HEK293 (cell line): ENCODE measurements at regions not wholly inside any gene's neighbourhood (a gene's known extent, or its start where the extent isn't known, plus 50 kb on each side); places are given as distances from the start of the nearest gene placed in this dataset.

ENCODE experiments used
- CTCF ChIA-PET: fragments of 350-600 bp; formaldehyde crosslinking; extraction: SDS; loops from one replicate; lab custom pipeline; 2021; ENCODE audit warnings: antibody characterized with exemption; lab: Yijun Ruan, JAX
- POLR2A ChIA-PET: fragments of 300-600 bp; formaldehyde crosslinking; extraction: SDS; loops from one replicate; lab custom pipeline; 2020; ENCODE audit warnings: antibody characterized with exemption, inconsistent platforms; lab: Yijun Ruan, JAX
- H3K27ac ChIP-seq: fragments of 200-500 bp; sonication (Bioruptor generic); 2 replicates; pipeline ENCODE4 v1.5.1; 2014; ENCODE audit warnings: low read depth, low read length, control low read depth, inconsistent platforms; ENCODE audit errors: extremely low read depth
- H3K36me3 ChIP-seq, 2 experiments: fragments of 200-500 bp in 1 of 2; sonication (Bioruptor generic) in 1 of 2; 1 replicate in 1 of 2; 2 replicates in 1 of 2; pipeline ENCODE4 v1.5.1; 2014 to 2017; ENCODE audit warnings: inconsistent platforms in 2 of 2, low read length in 2 of 2; ENCODE audit not compliant: control insufficient read depth in 2 of 2, insufficient read depth in 1 of 2
- H3K4me1 ChIP-seq: fragments of 200-500 bp; sonication (Bioruptor generic); 2 replicates; pipeline ENCODE4 v1.5.1; 2014; ENCODE audit warnings: mild to moderate bottlenecking, low read length, inconsistent platforms; ENCODE audit not compliant: control insufficient read depth, insufficient read depth
- H3K4me3 ChIP-seq: 2 replicates; pipeline ENCODE4 v1.5.1; 2011; ENCODE audit warnings: low read depth, mild to moderate bottlenecking, control low read depth, low read length, moderate library complexity
- H3K9me3 ChIP-seq: fragments of 200-500 bp; sonication (Bioruptor generic); 2 replicates; pipeline ENCODE4 v1.5.1; 2014; ENCODE audit warnings: low read depth, low read length, inconsistent platforms; ENCODE audit not compliant: control insufficient read depth, insufficient read depth
- IKZF3 ChIP-seq: fragments of 450-650 bp; IDR thresholded peaks from 2 replicates; pipeline ENCODE4 v1.5.0; 2018; ENCODE audit warnings: missing biosample characterization, mild to moderate bottlenecking, missing genetic modification characterization, moderate library complexity
- KLF1 ChIP-seq: fragments of 450-650 bp; formaldehyde crosslinking; IDR thresholded peaks from 2 replicates; pipeline ENCODE4 v1.5.1; 2016; ENCODE audit warnings: missing biosample characterization, missing genetic modification characterization
- KLF16 ChIP-seq: fragments of 450-650 bp; formaldehyde crosslinking; IDR thresholded peaks from 2 replicates; pipeline ENCODE4 v1.5.1; 2017; ENCODE audit warnings: missing biosample characterization, missing genetic modification characterization
- OSR2 ChIP-seq: fragments of 450-650 bp; formaldehyde crosslinking; IDR thresholded peaks from 2 replicates; pipeline ENCODE4 v1.5.1; 2016; ENCODE audit warnings: missing biosample characterization, missing genetic modification characterization
- SCRT2 ChIP-seq: fragments of 450-650 bp; formaldehyde crosslinking; IDR thresholded peaks from 2 replicates; pipeline ENCODE4 v1.5.1; 2016; ENCODE audit warnings: missing biosample characterization, missing genetic modification characterization
- SETDB1 ChIP-seq: IDR thresholded peaks from one replicate; pipeline ENCODE4 v1.6.1; 2017; ENCODE audit warnings: mild to moderate bottlenecking, low read length, moderate library complexity, mixed read lengths; ENCODE audit not compliant: insufficient read length
- TRIM28 ChIP-seq: IDR thresholded peaks from 2 replicates; pipeline ENCODE4 v1.6.1; 2011; ENCODE audit warnings: low read length, control low read depth, borderline replicate concordance
- ZBTB20 ChIP-seq: fragments of 450-650 bp; formaldehyde crosslinking; IDR thresholded peaks from 2 replicates; pipeline ENCODE4 v1.5.1; 2016; ENCODE audit warnings: missing biosample characterization, missing genetic modification characterization
- ZBTB21 ChIP-seq: fragments of 450-650 bp; formaldehyde crosslinking; IDR thresholded peaks from 2 replicates; pipeline ENCODE4 v1.5.1; 2017; ENCODE audit warnings: missing biosample characterization, missing genetic modification characterization
- ZBTB26 ChIP-seq: fragments of 450-650 bp; formaldehyde crosslinking; optimal IDR thresholded peaks from 2 replicates; pipeline ENCODE3; 2016; ENCODE audit warnings: missing biosample characterization, mild to moderate bottlenecking, missing genetic modification characterization
- ZBTB7A ChIP-seq: fragments of 450-650 bp; formaldehyde crosslinking; IDR thresholded peaks from 2 replicates; pipeline ENCODE4 v1.5.1; 2016; ENCODE audit warnings: low read depth, missing biosample characterization, missing genetic modification characterization
- ZFP37 ChIP-seq: fragments of 450-650 bp; formaldehyde crosslinking; IDR thresholded peaks from 2 replicates; pipeline ENCODE4 v1.5.1; 2016; ENCODE audit warnings: missing biosample characterization, missing genetic modification characterization
- ZNF112 ChIP-seq: fragments of 450-650 bp; formaldehyde crosslinking; IDR thresholded peaks from 2 replicates; pipeline ENCODE4 v1.5.0; 2017; ENCODE audit warnings: missing biosample characterization, missing genetic modification characterization
- ZNF132 ChIP-seq: fragments of 450-650 bp; formaldehyde crosslinking; IDR thresholded peaks from 2 replicates; pipeline ENCODE4 v1.5.1; 2017; ENCODE audit warnings: missing biosample characterization, missing genetic modification characterization, borderline replicate concordance
- ZNF2 ChIP-seq: fragments of 450-650 bp; formaldehyde crosslinking; IDR thresholded peaks from 2 replicates; pipeline ENCODE4 v1.5.1; 2016; ENCODE audit warnings: missing biosample characterization, missing genetic modification characterization
- ZNF394 ChIP-seq: fragments of 450-650 bp; formaldehyde crosslinking; IDR thresholded peaks from 2 replicates; pipeline ENCODE4 v1.5.1; 2016; ENCODE audit warnings: missing biosample characterization, missing genetic modification characterization, mild to moderate bottlenecking, moderate library complexity, borderline replicate concordance
- ZNF416 ChIP-seq: fragments of 450-650 bp; formaldehyde crosslinking; IDR thresholded peaks from 2 replicates; pipeline ENCODE4 v1.5.1; 2016; ENCODE audit warnings: missing biosample characterization, missing genetic modification characterization
- ZNF48 ChIP-seq: fragments of 450-650 bp; formaldehyde crosslinking; IDR thresholded peaks from 2 replicates; pipeline ENCODE4 v1.5.1; 2016; ENCODE audit warnings: missing biosample characterization, missing genetic modification characterization
- ZNF548 ChIP-seq: fragments of 450-650 bp; formaldehyde crosslinking; IDR thresholded peaks from 2 replicates; pipeline ENCODE4 v1.5.1; 2016; ENCODE audit warnings: missing biosample characterization, missing genetic modification characterization
- ZNF600 ChIP-seq: fragments of 450-650 bp; formaldehyde crosslinking; IDR thresholded peaks from 2 replicates; pipeline ENCODE4 v1.5.1; 2016; ENCODE audit warnings: missing biosample characterization, missing genetic modification characterization
- ZNF610 ChIP-seq: fragments of 450-650 bp; formaldehyde crosslinking; IDR thresholded peaks from 2 replicates; pipeline ENCODE4 v1.5.1; 2016; ENCODE audit warnings: missing biosample characterization, missing genetic modification characterization, borderline replicate concordance
- ZNF704 ChIP-seq: fragments of 450-650 bp; formaldehyde crosslinking; IDR thresholded peaks from 2 replicates; pipeline ENCODE4 v1.5.1; 2016; ENCODE audit warnings: missing biosample characterization, missing genetic modification characterization
- ZNF747 ChIP-seq: fragments of 450-650 bp; formaldehyde crosslinking; IDR thresholded peaks from 2 replicates; pipeline ENCODE4 v1.5.1; 2016; ENCODE audit warnings: missing biosample characterization, missing genetic modification characterization
- ZNF768 ChIP-seq: fragments of 450-650 bp; formaldehyde crosslinking; IDR thresholded peaks from 2 replicates; pipeline ENCODE4 v1.5.1; 2018; ENCODE audit warnings: missing biosample characterization, mild to moderate bottlenecking, missing genetic modification characterization
- ZNF843 ChIP-seq: fragments of 450-650 bp; formaldehyde crosslinking; IDR thresholded peaks from 2 replicates; pipeline ENCODE4 v1.5.1; 2016; ENCODE audit warnings: missing biosample characterization, missing genetic modification characterization
- TF ChIP-seq, protein P1 (sequence below): fragments of 450-650 bp; formaldehyde crosslinking; IDR thresholded peaks from 2 replicates; pipeline ENCODE4 v1.5.1; 2016; ENCODE audit warnings: missing biosample characterization, missing genetic modification characterization
- TF ChIP-seq, protein P2 (sequence below): fragments of 450-650 bp; formaldehyde crosslinking; IDR thresholded peaks from 2 replicates; pipeline ENCODE4 v1.5.1; 2016; ENCODE audit warnings: missing biosample characterization, missing genetic modification characterization

DNA sequence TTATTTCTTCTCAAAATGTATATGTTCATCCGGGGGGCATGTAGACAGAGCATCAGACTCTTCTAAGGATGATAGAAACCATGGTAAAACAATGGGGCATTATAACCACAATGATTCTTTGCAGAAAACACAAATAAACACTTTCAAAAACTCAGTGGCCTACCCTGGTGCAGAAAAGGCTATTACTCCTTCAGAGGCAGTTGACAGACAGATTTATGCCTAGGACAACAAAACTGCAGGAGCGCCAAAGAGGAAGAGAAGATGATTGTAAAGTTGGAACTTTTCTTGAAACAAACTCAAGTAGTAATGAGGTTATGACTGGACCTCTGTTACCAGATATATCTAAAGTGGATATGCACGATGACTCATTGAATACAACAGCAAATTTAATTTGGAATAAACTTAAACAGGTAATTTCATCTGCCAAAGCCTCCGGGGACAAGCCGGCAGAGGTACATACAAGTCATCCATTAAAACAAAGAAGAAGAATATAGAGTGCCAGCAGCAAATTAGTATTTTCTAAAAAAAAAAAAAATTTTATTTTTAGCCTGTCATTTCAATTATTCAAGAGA, 1068.4 kb upstream of the INTU start:
- H3K9me3 ChIP-seq, result no peaks in the 10 kb centered on the region
- no peak for TF ChIP-seq ZBTB21
- TF ChIP-seq ZNF132 (tag by site-specific recombination), result no peak
- peak; percentile 17; the same call in 1 of the 2 replicates for TF ChIP-seq OSR2 (tag by site-specific recombination)
- TF ChIP-seq ZNF416, result no peak
- TF ChIP-seq SETDB1, result no peak
- TF ChIP-seq ZNF843 (tag by site-specific recombination), result no peak
- TF ChIP-seq TRIM28, result peak; percentile 28; the same call in 1 of the 2 replicates
- no peak for TF ChIP-seq ZBTB26 (tag by site-specific recombination)
- TF ChIP-seq ZNF610 (tag by site-specific recombination), result no peak
- TF ChIP-seq, protein P1, sequence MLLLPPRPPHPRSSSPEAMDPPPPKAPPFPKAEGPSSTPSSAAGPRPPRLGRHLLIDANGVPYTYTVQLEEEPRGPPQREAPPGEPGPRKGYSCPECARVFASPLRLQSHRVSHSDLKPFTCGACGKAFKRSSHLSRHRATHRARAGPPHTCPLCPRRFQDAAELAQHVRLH (tag by site-specific recombination), result no peak
- no peak for TF ChIP-seq ZNF112 (tag by site-specific recombination)
- TF ChIP-seq, protein P2, sequence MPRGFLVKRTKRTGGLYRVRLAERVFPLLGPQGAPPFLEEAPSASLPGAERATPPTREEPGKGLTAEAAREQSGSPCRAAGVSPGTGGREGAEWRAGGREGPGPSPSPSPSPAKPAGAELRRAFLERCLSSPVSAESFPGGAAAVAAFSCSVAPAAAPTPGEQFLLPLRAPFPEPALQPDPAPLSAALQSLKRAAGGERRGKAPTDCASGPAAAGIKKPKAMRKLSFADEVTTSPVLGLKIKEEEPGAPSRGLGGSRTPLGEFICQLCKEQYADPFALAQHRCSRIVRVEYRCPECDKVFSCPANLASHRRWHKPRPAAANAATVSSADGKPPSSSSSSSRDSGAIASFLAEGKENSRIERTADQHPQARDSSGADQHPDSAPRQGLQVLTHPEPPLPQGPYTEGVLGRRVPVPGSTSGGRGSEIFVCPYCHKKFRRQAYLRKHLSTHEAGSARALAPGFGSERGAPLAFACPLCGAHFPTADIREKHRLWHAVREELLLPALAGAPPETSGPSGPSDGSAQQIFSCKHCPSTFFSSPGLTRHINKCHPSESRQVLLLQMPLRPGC (tag by site-specific recombination), result no peak
- TF ChIP-seq ZNF2 (tag by site-specific recombination), result no peak
- TF ChIP-seq, all 188 proteins: peak for 2
- H3K36me3 ChIP-seq, result no peaks in the 10 kb centered on the region
- H3K27ac ChIP-seq, result no peak overlapping the region
- H3K4me1 ChIP-seq, result no peaks in the 10 kb centered on the region
- CTCF ChIA-PET, result no interaction called here
- H3K4me3 ChIP-seq, result no peak overlapping the region
- POLR2A ChIA-PET, result no interaction called here

GRCh38 chr4:126568652-126569570, 1063.8 kb upstream of the INTU start:
- ChIA-PET CTCF (no interaction called here), POLR2A (no interaction called here)

DNA sequence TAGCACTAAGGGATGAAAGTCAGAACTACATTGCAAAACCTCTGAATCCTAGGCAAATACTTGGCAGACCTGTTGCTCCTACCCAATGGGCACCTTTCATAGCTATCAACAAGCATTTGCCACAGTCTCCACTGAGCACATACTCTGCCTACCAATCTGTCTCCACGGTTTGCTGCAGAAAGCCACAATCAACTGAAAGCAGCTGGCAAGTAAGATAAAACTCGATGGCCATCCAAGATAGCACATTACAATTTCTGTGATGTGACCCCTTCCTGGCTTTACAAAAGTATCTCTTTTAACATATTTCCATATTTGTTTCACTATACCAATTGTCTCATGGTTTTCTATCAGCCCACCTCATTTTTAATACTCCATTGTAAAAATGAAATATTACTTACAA, 1060.5 kb upstream of the INTU start:
- CTCF ChIA-PET, result interaction anchor here (0.6 kb wide), 1 partner anchor 33 kb away, joined by 3 read pairs; no protein-coding TSS in a partner anchor

More at GRCh38 chr4:126568652-126569570, 1063.8 kb upstream of the INTU start:
- Histone ChIP-seq H3K36me3 (no peaks in the 10 kb centered on the region), H3K4me1 (no peaks in the 10 kb centered on the region), H3K27ac (no peak overlapping the region), H3K4me3 (no peak overlapping the region), H3K9me3 (no peaks in the 10 kb centered on the region)
- TF ChIP-seq ZBTB7A (tag by site-specific recombination), result no peak
- TF ChIP-seq IKZF3 (tag by site-specific recombination), result no peak
- TF ChIP-seq SCRT2 (tag by site-specific recombination), result no peak
- TF ChIP-seq ZNF416, result no peak

More for the DNA sequence above, 1060.5 kb upstream of the INTU start:
- Histone ChIP-seq H3K4me1 (no peaks in the 10 kb centered on the region), H3K36me3 (no peaks in the 10 kb centered on the region), H3K27ac (no peak overlapping the region), H3K9me3 (no peaks in the 10 kb centered on the region), H3K4me3 (no peak overlapping the region)
- POLR2A ChIA-PET, result no interaction called here
- TF ChIP-seq ZBTB20 (no peak), ZNF548 (no peak), ZNF394 (tag by site-specific recombination) (no peak), ZNF768 (tag by site-specific recombination) (no peak), ZNF48 (tag by site-specific recombination) (no peak), KLF16 (tag by site-specific recombination) (no peak), ZFP37 (tag by site-specific recombination) (no peak), ZNF600 (no peak), KLF1 (tag by site-specific recombination) (no peak), ZNF704 (tag by site-specific recombination) (no peak), ZNF747 (tag by site-specific recombination) (no peak)
